Aorta (tissue), 5 donors: ENCODE measurements at regions not wholly inside any gene's neighbourhood (a gene's known extent, or its start where the extent isn't known, plus 50 kb on each side); places are given as distances from the start of the nearest gene placed in this dataset.

Experiments
- ATAC-seq: fragments of 200-7000 bp; cut with Tn5 transposase; one replicate; pipeline ENCODE4 v1.9.1; 2022; ENCODE audit warnings: moderate library complexity; ENCODE audit not compliant: low FRiP score
- DNase-seq, 2 donors: peaks; one replicate each; pipeline ENCODE4 v3.0.0-alpha.2; 2020
- H3K27ac ChIP-seq, 2 donors: one replicate each; pipeline ENCODE4 v1.5.1; 2013; ENCODE audit warnings: low read length in 2 of 2, mild to moderate bottlenecking in 2 of 2, moderate library complexity in 2 of 2, control low read depth in 1 of 2, inconsistent platforms in 1 of 2, low read depth in 1 of 2
- H3K27me3 ChIP-seq, 2 donors: one replicate each; pipeline ENCODE4 v1.6.1; 2013; ENCODE audit warnings: control low read depth in 1 of 2, low read length in 1 of 2, mild to moderate bottlenecking in 1 of 2, moderate library complexity in 1 of 2; ENCODE audit not compliant: insufficient read depth in 2 of 2, control insufficient read depth in 1 of 2
- H3K36me3 ChIP-seq, 2 donors: one replicate each; pipeline ENCODE4 v1.6.1; 2013; ENCODE audit warnings: control low read depth in 1 of 2, low read length in 1 of 2, mild to moderate bottlenecking in 1 of 2; ENCODE audit not compliant: insufficient read depth in 2 of 2, control insufficient read depth in 1 of 2
- H3K4me1 ChIP-seq, 2 donors: one replicate each; pipeline ENCODE4 v1.6.1; 2013; ENCODE audit warnings: low read length in 2 of 2, control low read depth in 1 of 2, mild to moderate bottlenecking in 1 of 2, moderate library complexity in 1 of 2; ENCODE audit not compliant: insufficient read depth in 2 of 2, control insufficient read depth in 1 of 2
- H3K4me3 ChIP-seq, 2 donors: one replicate each; pipeline ENCODE4 v1.5.1; 2013; ENCODE audit warnings: low read length in 2 of 2, control low read depth in 1 of 2, mild to moderate bottlenecking in 1 of 2
- H3K9me3 ChIP-seq: one replicate; pipeline ENCODE4 v1.6.1; 2013; ENCODE audit warnings: mild to moderate bottlenecking, low read length; ENCODE audit not compliant: control insufficient read depth
- WGBS, 2 donors: extraction: QIAGEN DNeasy Blood & Tissue Kit; methylation state at CpG; one replicate each; pipeline ENCODE4 v1.1.7; 2013; 5-methylcytosine and 5-hydroxymethylcytosine counted together
- intact Hi-C, 2 donors: fragments of 100-400 bp; cut with DNase I; formaldehyde crosslinking; loops; one replicate each; pipeline versions ENCODE4 v1.14.2 to v1.15.0; 2022
- donor health status: healthy with polysubstance abuse.
- donor health status: Bipolar disorder and iron deficiency.
- donor health status: DM: no; HTN: no; CAD: no.
- donor health status: DM: no; HTN: no; CAD: no.
- donor health status: DM: yes; HTN: yes; CAD: no.

GRCh38 chr13:106961216-106961615 is 393.3 kb upstream of the ARGLU1 start:
- H3K36me3 ChIP-seq: no peaks in the 10 kb centered on the region
- ATAC-seq (no peak), DNase-seq (no peak)
- 94 to 96% methylated on average over 1 of the region's 1 CpG for WGBS, 2 donors
- H3K4me1 ChIP-seq: no peaks in the 10 kb centered on the region
- intact Hi-C loops: no loop called here
- H3K27me3 ChIP-seq: no peaks in the 10 kb centered on the region
- H3K27ac ChIP-seq: no peak overlapping the region
- H3K9me3 ChIP-seq: peaks cover 2% of the 10 kb centered on the region
- no peak overlapping the region for H3K4me3 ChIP-seq

- intact Hi-C loops: no loop called here
- no peaks in the 10 kb centered on the region for H3K27me3 ChIP-seq
- H3K4me1 ChIP-seq: no peaks in the 10 kb centered on the region
- ATAC-seq: no peak
- H3K36me3 ChIP-seq: no peaks in the 10 kb centered on the region
- H3K4me3 ChIP-seq: no peak overlapping the region
- no peak overlapping the region for H3K27ac ChIP-seq
- no peak for DNase-seq
- H3K9me3 ChIP-seq: peaks cover 2% of the 10 kb centered on the region
- 95 to 96% methylated on average over 3 of the region's 3 CpGs for WGBS, 2 donors
These were observed 390.7 kb upstream of the ARGLU1 start for GRCh38 chr13:106958621-106959048.

- no peaks in the 10 kb centered on the region for H3K27me3 ChIP-seq
- H3K4me3 ChIP-seq: no peak overlapping the region
- ATAC-seq: no peak
- no peaks in the 10 kb centered on the region for H3K36me3 ChIP-seq
- no peaks in the 10 kb centered on the region for H3K9me3 ChIP-seq
- no peaks in the 10 kb centered on the region for H3K4me1 ChIP-seq
- WGBS, 2 donors: 91 to 92% methylated on average over 3 of the region's 3 CpGs
- DNase-seq: no peak
- H3K27ac ChIP-seq: no peak overlapping the region
- intact Hi-C loops: no loop called here
These were observed 374.6 kb upstream of the ARGLU1 start for GRCh38 chr13:106942563-106942962.

GRCh38 chr13:106941779-106942178 is 373.8 kb upstream of the ARGLU1 start:
- intact Hi-C loops: no loop called here

GRCh38 chr13:106927421-106927820 is 359.5 kb upstream of the ARGLU1 start:
- Histone ChIP-seq H3K27me3 (no peaks in the 10 kb centered on the region), H3K27ac (no peak overlapping the region), H3K4me1 (no peaks in the 10 kb centered on the region), H3K36me3 (no peaks in the 10 kb centered on the region), H3K4me3 (no peak overlapping the region), H3K9me3 (peaks cover 1% of the 10 kb centered on the region)
- 93 to 95% methylated on average over 1 of the region's 1 CpG for WGBS, 2 donors
- intact Hi-C loops: no loop called here
- ATAC-seq: no peak
- DNase-seq: no peak

More at GRCh38 chr13:106941779-106942178, 373.8 kb upstream of the ARGLU1 start:
- H3K27ac ChIP-seq: no peak overlapping the region
- H3K36me3 ChIP-seq: no peaks in the 10 kb centered on the region
- no peaks in the 10 kb centered on the region for H3K27me3 ChIP-seq
- H3K9me3 ChIP-seq: no peaks in the 10 kb centered on the region
- no peak for ATAC-seq
- H3K4me3 ChIP-seq: no peak overlapping the region
- WGBS, 2 donors: 86 to 87% methylated on average over 8 of the region's 8 CpGs
- no peaks in the 10 kb centered on the region for H3K4me1 ChIP-seq
- no peak for DNase-seq

GRCh38 chr13:106922384-106922783 is 354.4 kb upstream of the ARGLU1 start:
- 82 to 85% methylated on average over 6 of the region's 6 CpGs for WGBS, 2 donors
- intact Hi-C loops: loop anchor here in 1 of 2 donors (5.0 kb wide), 1 partner anchor 100 kb away; no protein-coding TSS in a partner anchor
- DNase-seq (no peak), ATAC-seq (no peak)
- Histone ChIP-seq H3K27ac (no peak overlapping the region), H3K27me3 (no peaks in the 10 kb centered on the region), H3K36me3 (no peaks in the 10 kb centered on the region), H3K9me3 (no peaks in the 10 kb centered on the region), H3K4me1 (no peaks in the 10 kb centered on the region), H3K4me3 (no peak overlapping the region)

GRCh38 chr13:106919638-106920037 is 351.7 kb upstream of the ARGLU1 start:
- peak; percentile 56 for ATAC-seq
- H3K36me3 ChIP-seq: no peaks in the 10 kb centered on the region
- H3K27ac ChIP-seq: peak overlapping the region; percentile 80 to 84

GRCh38 chr13:106919133-106919532 is 351.2 kb upstream of the ARGLU1 start:
- ATAC-seq (no peak), DNase-seq (no peak)
- 5 to 6% methylated on average over 7 of the region's 7 CpGs for WGBS, 2 donors
- H3K4me3 ChIP-seq: no peak overlapping the region
- peak overlapping the region; percentile 80 to 89 for H3K27ac ChIP-seq
- intact Hi-C loops: loop anchor here (5.0 to 10.0 kb wide), 8 partner anchors 52 to 547 kb away; partner anchors contain the start of genes ARGLU1 (in 2 of the 2) and EFNB2 (in 2 of the 2)
- no peaks in the 10 kb centered on the region for H3K36me3 ChIP-seq
- no peaks in the 10 kb centered on the region for H3K27me3 ChIP-seq
- H3K4me1 ChIP-seq: no peaks in the 10 kb centered on the region
- no peaks in the 10 kb centered on the region for H3K9me3 ChIP-seq

More at GRCh38 chr13:106919638-106920037, 351.7 kb upstream of the ARGLU1 start:
- peak; percentile 54 to 77 for DNase-seq
- WGBS, 2 donors: 1 to 4% methylated on average over 13 of the region's 13 CpGs
- H3K4me1 ChIP-seq: no peaks in the 10 kb centered on the region
- intact Hi-C loops: loop anchor here (5.0 to 10.0 kb wide), 9 partner anchors 52 to 547 kb away; partner anchors contain the start of genes ARGLU1 (in 2 of the 2) and EFNB2 (in 2 of the 2)
- H3K4me3 ChIP-seq: no peak overlapping the region
- H3K9me3 ChIP-seq: no peaks in the 10 kb centered on the region
- no peaks in the 10 kb centered on the region for H3K27me3 ChIP-seq

- intact Hi-C loops: loop anchor here (5.0 to 10.0 kb wide), 8 partner anchors 51 to 546 kb away; partner anchors contain the start of genes ARGLU1 (in 2 of the 2) and EFNB2 (in 2 of the 2)
- Histone ChIP-seq H3K27ac (no peak overlapping the region), H3K36me3 (no peaks in the 10 kb centered on the region), H3K4me1 (no peaks in the 10 kb centered on the region), H3K4me3 (no peak overlapping the region), H3K9me3 (no peaks in the 10 kb centered on the region), H3K27me3 (no peaks in the 10 kb centered on the region)
- WGBS, 2 donors: 5 to 7% methylated on average over 3 of the region's 3 CpGs
- DNase-seq: no peak
- ATAC-seq: no peak
These were observed 350.6 kb upstream of the ARGLU1 start for GRCh38 chr13:106918557-106918860.
